ENCODE measurements at regions not wholly inside any gene's neighbourhood (a gene's known extent, or its start where the extent isn't known, plus 50 kb on each side); places are given as distances from the start of the nearest gene placed in this dataset.
"Not testable (repeated sequence)": the region's sequence is repeated elsewhere in the genome, so short reads cannot be mapped to it uniquely, and the experiment has no call there.

GRCh38 chr16:18263046-18263445 is 73.5 kb downstream of the NPIPA8 start:
- not testable (repeated sequence) for H3K27me3 ChIP-seq (ENCODE audit: control insufficient read depth in 5 of 5, insufficient read depth in 4 of 5, low read length in 5 of 5); H3K4me1 ChIP-seq (ENCODE audit: control insufficient read depth in 5 of 5, insufficient read depth in 5 of 5, low read length in 5 of 5); H3K9me3 ChIP-seq (ENCODE audit: control insufficient read depth in 5 of 5, low read length in 5 of 5); H3K4me3 ChIP-seq (ENCODE audit: low read depth in 1 of 5, low read length in 5 of 5); H3K36me3 ChIP-seq (ENCODE audit: control insufficient read depth in 5 of 5, insufficient read depth in 5 of 5, low read length in 5 of 5); H3K9ac ChIP-seq (ENCODE audit: low read length in 5 of 5); H3K27ac ChIP-seq (ENCODE audit: low read depth, low read length)

- H3K9ac ChIP-seq (ENCODE audit: low read length in 5 of 5); H3K36me3 ChIP-seq (ENCODE audit: control insufficient read depth in 5 of 5, insufficient read depth in 5 of 5, low read length in 5 of 5); H3K27ac ChIP-seq (ENCODE audit: low read depth, low read length); H3K9me3 ChIP-seq (ENCODE audit: control insufficient read depth in 5 of 5, low read length in 5 of 5); H3K27me3 ChIP-seq (ENCODE audit: control insufficient read depth in 5 of 5, insufficient read depth in 4 of 5, low read length in 5 of 5); H3K4me3 ChIP-seq (ENCODE audit: low read depth in 1 of 5, low read length in 5 of 5); H3K4me1 ChIP-seq (ENCODE audit: control insufficient read depth in 5 of 5, insufficient read depth in 5 of 5, low read length in 5 of 5): not testable (repeated sequence)
Observed at GRCh38 chr16:18261848-18262247, 74.7 kb downstream of the NPIPA8 start.

DNA sequence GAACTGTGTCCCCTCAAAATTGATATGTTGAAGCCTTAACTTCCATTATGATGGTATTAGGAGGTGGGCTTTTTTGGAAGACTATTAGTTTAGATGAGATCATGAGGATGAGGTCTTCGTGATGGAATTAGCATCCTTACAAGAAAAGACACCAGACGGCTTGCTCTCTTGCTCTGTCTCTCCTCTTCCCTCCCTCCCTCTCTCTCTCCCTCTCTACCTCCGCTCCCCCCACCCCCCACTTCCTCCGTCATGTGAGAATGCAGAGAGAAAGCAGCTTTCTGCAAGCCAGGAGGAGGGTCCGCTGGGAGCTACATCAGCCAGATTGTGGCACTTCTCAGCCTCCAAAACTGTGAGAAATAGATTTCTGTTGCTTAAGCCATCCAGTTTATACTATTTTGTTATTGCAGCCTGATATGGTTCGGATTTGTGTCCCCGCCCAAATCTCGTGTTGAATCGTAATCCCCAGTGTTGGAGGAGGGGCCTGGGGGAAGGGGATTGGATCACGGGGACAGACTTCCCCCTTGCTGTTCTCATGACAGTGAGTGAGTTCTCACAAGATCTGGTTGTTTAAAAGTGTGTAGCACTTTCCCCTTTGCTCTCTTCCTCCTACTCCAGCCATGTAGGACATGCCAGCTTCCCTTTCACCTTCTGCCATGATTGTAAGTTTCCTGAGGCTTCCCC is 76.9 kb downstream of the NPIPA8 start:
- H3K4me1 ChIP-seq (ENCODE audit: control insufficient read depth in 5 of 5, insufficient read depth in 5 of 5, low read length in 5 of 5); H3K36me3 ChIP-seq (ENCODE audit: control insufficient read depth in 5 of 5, insufficient read depth in 5 of 5, low read length in 5 of 5); H3K27me3 ChIP-seq (ENCODE audit: control insufficient read depth in 5 of 5, insufficient read depth in 4 of 5, low read length in 5 of 5); H3K9ac ChIP-seq (ENCODE audit: low read length in 5 of 5); H3K4me3 ChIP-seq (ENCODE audit: low read depth in 1 of 5, low read length in 5 of 5); H3K9me3 ChIP-seq (ENCODE audit: control insufficient read depth in 5 of 5, low read length in 5 of 5); H3K27ac ChIP-seq (ENCODE audit: low read depth, low read length): not testable (repeated sequence)

- not testable (repeated sequence) for H3K27me3 ChIP-seq (ENCODE audit: control insufficient read depth in 5 of 5, insufficient read depth in 4 of 5, low read length in 5 of 5); H3K36me3 ChIP-seq (ENCODE audit: control insufficient read depth in 5 of 5, insufficient read depth in 5 of 5, low read length in 5 of 5); H3K4me1 ChIP-seq (ENCODE audit: control insufficient read depth in 5 of 5, insufficient read depth in 5 of 5, low read length in 5 of 5); H3K9me3 ChIP-seq (ENCODE audit: control insufficient read depth in 5 of 5, low read length in 5 of 5); H3K9ac ChIP-seq (ENCODE audit: low read length in 5 of 5); H3K27ac ChIP-seq (ENCODE audit: low read depth, low read length); H3K4me3 ChIP-seq (ENCODE audit: low read depth in 1 of 5, low read length in 5 of 5)
Observed at GRCh38 chr16:18252943-18253342, 83.6 kb downstream of the NPIPA8 start.

DNA sequence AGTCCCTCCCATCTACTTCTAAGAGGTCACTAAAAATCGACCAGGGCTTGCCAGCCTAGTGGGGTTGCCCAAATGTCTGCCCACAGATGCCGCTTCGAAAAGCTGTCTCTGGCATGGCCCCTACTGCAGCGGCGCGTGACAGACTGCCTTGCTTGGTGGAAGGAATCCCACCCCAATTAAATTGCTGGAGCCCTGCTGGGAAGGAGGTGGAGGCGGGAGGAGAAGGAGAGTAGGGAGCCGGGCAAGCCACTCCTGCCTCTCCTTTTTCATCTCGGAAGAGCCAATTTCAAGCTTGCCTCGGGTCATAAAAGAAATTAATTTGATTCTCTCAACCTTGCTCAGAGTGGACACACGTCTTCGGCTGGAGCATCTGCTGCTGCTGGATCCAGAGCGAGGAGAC is 106.0 kb downstream of the NPIPA8 start:
- not testable (repeated sequence) for H3K36me3 ChIP-seq (ENCODE audit: control insufficient read depth in 5 of 5, insufficient read depth in 5 of 5, low read length in 5 of 5)

DNA sequence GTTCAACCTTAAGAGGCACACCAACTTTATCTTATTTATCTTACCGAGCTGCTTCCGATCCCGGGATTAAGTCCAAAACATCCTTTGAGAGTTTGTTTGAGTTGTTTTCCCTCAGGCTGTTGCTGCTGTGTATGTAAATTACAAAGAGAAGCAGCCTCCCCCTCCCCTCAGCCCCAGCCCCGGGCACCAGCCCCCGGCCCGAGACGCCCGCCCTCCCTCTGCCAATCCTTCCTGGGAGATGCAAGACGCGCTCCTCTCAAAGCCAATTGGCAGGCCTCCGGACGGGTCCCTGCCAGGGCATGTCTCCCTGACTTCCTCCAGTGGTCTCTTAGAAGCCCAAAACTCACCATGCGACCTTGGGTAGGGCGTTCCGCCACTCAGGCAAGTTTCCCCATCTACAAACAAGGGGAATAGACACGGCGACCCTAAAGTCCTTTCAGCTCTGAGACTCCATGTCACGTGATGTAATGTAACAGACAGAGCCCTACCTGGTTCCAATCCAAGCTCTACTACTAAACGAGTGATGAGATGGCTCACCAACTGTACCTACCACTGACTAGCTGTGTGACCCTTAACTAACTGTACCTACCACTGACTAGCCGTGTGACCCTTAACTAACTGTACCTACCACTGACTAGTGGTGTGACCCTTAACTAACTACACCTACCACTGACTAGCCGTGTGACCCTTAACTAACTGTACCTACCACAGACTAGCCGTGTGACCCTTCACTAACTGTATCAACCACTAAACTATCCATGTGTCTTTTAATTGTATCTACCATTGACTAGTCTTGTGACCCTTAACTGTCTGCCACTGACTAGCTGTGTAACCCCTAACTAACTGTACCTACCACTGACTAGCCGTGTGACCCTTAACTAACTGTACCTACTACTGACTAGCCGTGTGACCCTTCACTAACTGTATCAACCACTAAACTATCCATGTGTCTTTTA is 114.2 kb downstream of the NPIPA8 start:
- not testable (repeated sequence) for H3K36me3 ChIP-seq (ENCODE audit: control insufficient read depth in 5 of 5, insufficient read depth in 5 of 5, low read length in 5 of 5); H3K27me3 ChIP-seq (ENCODE audit: control insufficient read depth in 5 of 5, insufficient read depth in 4 of 5, low read length in 5 of 5); H3K4me3 ChIP-seq (ENCODE audit: low read depth in 1 of 5, low read length in 5 of 5); H3K9ac ChIP-seq (ENCODE audit: low read length in 5 of 5); H3K4me1 ChIP-seq (ENCODE audit: control insufficient read depth in 5 of 5, insufficient read depth in 5 of 5, low read length in 5 of 5); H3K27ac ChIP-seq (ENCODE audit: low read depth, low read length); H3K9me3 ChIP-seq (ENCODE audit: control insufficient read depth in 5 of 5, low read length in 5 of 5)

More for the DNA sequence above, 106.0 kb downstream of the NPIPA8 start:
- not testable (repeated sequence) for H3K4me3 ChIP-seq (ENCODE audit: low read depth in 1 of 5, low read length in 5 of 5); H3K4me1 ChIP-seq (ENCODE audit: control insufficient read depth in 5 of 5, insufficient read depth in 5 of 5, low read length in 5 of 5); H3K9ac ChIP-seq (ENCODE audit: low read length in 5 of 5); H3K27ac ChIP-seq (ENCODE audit: low read depth, low read length); H3K9me3 ChIP-seq (ENCODE audit: control insufficient read depth in 5 of 5, low read length in 5 of 5); H3K27me3 ChIP-seq (ENCODE audit: control insufficient read depth in 5 of 5, insufficient read depth in 4 of 5, low read length in 5 of 5)

- not testable (repeated sequence) for H3K27ac ChIP-seq (ENCODE audit: low read depth, low read length); H3K36me3 ChIP-seq (ENCODE audit: control insufficient read depth in 5 of 5, insufficient read depth in 5 of 5, low read length in 5 of 5); H3K4me3 ChIP-seq (ENCODE audit: low read depth in 1 of 5, low read length in 5 of 5); H3K9me3 ChIP-seq (ENCODE audit: control insufficient read depth in 5 of 5, low read length in 5 of 5); H3K4me1 ChIP-seq (ENCODE audit: control insufficient read depth in 5 of 5, insufficient read depth in 5 of 5, low read length in 5 of 5); H3K27me3 ChIP-seq (ENCODE audit: control insufficient read depth in 5 of 5, insufficient read depth in 4 of 5, low read length in 5 of 5); H3K9ac ChIP-seq (ENCODE audit: low read length in 5 of 5)
Observed at GRCh38 chr16:18217741-18218140, 118.8 kb downstream of the NPIPA8 start.

- not testable (repeated sequence) for H3K4me1 ChIP-seq (ENCODE audit: control insufficient read depth in 5 of 5, insufficient read depth in 5 of 5, low read length in 5 of 5); H3K9ac ChIP-seq (ENCODE audit: low read length in 5 of 5); H3K36me3 ChIP-seq (ENCODE audit: control insufficient read depth in 5 of 5, insufficient read depth in 5 of 5, low read length in 5 of 5); H3K27ac ChIP-seq (ENCODE audit: low read depth, low read length); H3K4me3 ChIP-seq (ENCODE audit: low read depth in 1 of 5, low read length in 5 of 5); H3K9me3 ChIP-seq (ENCODE audit: control insufficient read depth in 5 of 5, low read length in 5 of 5); H3K27me3 ChIP-seq (ENCODE audit: control insufficient read depth in 5 of 5, insufficient read depth in 4 of 5, low read length in 5 of 5)
Observed at GRCh38 chr16:18216814-18217213, 119.7 kb downstream of the NPIPA8 start.

DNA sequence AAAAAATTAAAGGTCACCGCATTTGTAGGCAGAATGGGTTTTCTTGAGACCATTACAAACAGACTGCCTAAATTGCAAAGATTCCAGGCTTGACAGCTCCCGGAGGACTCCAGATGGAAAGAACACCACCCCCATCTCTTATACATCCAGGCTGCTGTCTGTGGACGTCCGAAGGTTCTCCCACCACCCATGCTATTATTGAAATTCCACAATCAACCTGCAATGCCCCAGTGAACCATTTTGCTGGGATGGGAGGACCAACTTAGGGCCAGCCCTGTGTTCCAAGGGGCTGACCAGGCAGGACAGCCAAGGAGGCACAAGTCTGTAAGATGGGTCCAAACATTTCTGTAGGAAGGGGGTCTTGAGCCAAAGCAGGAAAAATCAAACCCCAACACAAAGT is 122.7 kb downstream of the NPIPA8 start:
- H3K27ac ChIP-seq (ENCODE audit: low read depth, low read length); H3K36me3 ChIP-seq (ENCODE audit: control insufficient read depth in 5 of 5, insufficient read depth in 5 of 5, low read length in 5 of 5); H3K9ac ChIP-seq (ENCODE audit: low read length in 5 of 5); H3K9me3 ChIP-seq (ENCODE audit: control insufficient read depth in 5 of 5, low read length in 5 of 5); H3K4me1 ChIP-seq (ENCODE audit: control insufficient read depth in 5 of 5, insufficient read depth in 5 of 5, low read length in 5 of 5); H3K4me3 ChIP-seq (ENCODE audit: low read depth in 1 of 5, low read length in 5 of 5); H3K27me3 ChIP-seq (ENCODE audit: control insufficient read depth in 5 of 5, insufficient read depth in 4 of 5, low read length in 5 of 5): not testable (repeated sequence)

DNA sequence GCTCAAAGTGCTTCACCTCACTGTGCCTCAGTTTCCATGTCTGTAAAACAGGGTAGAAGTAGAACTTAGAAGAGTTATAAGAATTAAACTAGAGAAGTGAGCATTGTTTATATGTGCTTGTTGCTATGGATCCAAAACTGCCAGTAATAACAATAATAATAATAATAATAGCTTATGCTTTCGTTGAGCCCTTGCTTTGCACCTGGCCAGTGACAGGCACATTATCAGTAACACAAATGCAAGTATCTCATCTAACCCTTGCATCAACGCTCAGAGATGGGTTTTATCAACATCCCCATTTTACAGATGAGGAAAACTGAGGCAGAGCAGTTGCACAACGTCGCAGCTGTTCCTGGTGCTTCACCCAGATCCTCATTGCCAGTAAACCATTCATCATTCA is 125.0 kb downstream of the NPIPA8 start:
- H3K4me1 ChIP-seq (ENCODE audit: control insufficient read depth in 5 of 5, insufficient read depth in 5 of 5, low read length in 5 of 5); H3K9me3 ChIP-seq (ENCODE audit: control insufficient read depth in 5 of 5, low read length in 5 of 5); H3K36me3 ChIP-seq (ENCODE audit: control insufficient read depth in 5 of 5, insufficient read depth in 5 of 5, low read length in 5 of 5); H3K27ac ChIP-seq (ENCODE audit: low read depth, low read length); H3K4me3 ChIP-seq (ENCODE audit: low read depth in 1 of 5, low read length in 5 of 5); H3K27me3 ChIP-seq (ENCODE audit: control insufficient read depth in 5 of 5, insufficient read depth in 4 of 5, low read length in 5 of 5); H3K9ac ChIP-seq (ENCODE audit: low read length in 5 of 5): not testable (repeated sequence)
